ENCODE measurements at regions not wholly inside any gene's neighbourhood (a gene's known extent, or its start where the extent isn't known, plus 50 kb on each side); places are given as distances from the start of the nearest gene placed in this dataset.

GRCh38 chr2:221833966-221834365 lies 261.9 kb upstream of the EPHA4 start (continued):
- TF ChIP-seq FOXA3 (CRISPR knock-in tag; IDR thresholded peaks at IDR 0.05) = no peak
- TF ChIP-seq ZNF629 (CRISPR knock-in tag; conservative IDR thresholded peaks at IDR 0.05) = no peak
- TF ChIP-seq, protein P1, sequence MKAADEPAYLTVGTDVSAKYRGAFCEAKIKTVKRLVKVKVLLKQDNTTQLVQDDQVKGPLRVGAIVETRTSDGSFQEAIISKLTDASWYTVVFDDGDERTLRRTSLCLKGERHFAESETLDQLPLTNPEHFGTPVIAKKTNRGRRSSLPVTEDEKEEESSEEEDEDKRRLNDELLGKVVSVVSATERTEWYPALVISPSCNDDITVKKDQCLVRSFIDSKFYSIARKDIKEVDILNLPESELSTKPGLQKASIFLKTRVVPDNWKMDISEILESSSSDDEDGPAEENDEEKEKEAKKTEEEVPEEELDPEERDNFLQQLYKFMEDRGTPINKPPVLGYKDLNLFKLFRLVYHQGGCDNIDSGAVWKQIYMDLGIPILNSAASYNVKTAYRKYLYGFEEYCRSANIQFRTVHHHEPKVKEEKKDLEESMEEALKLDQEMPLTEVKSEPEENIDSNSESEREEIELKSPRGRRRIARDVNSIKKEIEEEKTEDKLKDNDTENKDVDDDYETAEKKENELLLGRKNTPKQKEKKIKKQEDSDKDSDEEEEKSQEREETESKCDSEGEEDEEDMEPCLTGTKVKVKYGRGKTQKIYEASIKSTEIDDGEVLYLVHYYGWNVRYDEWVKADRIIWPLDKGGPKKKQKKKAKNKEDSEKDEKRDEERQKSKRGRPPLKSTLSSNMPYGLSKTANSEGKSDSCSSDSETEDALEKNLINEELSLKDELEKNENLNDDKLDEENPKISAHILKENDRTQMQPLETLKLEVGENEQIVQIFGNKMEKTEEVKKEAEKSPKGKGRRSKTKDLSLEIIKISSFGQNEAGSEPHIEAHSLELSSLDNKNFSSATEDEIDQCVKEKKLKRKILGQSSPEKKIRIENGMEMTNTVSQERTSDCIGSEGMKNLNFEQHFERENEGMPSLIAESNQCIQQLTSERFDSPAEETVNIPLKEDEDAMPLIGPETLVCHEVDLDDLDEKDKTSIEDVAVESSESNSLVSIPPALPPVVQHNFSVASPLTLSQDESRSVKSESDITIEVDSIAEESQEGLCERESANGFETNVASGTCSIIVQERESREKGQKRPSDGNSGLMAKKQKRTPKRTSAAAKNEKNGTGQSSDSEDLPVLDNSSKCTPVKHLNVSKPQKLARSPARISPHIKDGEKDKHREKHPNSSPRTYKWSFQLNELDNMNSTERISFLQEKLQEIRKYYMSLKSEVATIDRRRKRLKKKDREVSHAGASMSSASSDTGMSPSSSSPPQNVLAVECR (CRISPR knock-in tag; IDR thresholded peaks at IDR 0.05; ENCODE audit: borderline replicate concordance) = no peak

DNA sequence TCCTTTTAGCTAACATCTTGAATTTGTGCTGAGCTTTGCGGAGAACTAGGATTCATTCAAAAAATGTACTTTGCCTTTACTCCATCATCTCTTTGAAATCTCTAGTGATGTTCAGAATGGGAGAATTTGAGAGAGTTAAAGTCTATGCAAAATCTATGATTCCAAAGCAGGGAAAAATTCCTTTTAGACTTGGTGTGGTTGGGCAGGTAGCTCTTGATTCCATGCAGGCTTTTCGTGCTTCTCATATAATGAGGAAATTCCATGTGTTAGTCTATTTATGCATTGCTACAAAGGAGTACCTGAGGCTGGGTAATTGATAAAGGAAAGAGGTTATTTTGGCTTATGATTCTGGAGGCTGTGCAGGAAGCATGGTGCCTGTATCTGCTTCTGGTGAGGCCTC lies 258.9 kb upstream of the EPHA4 start:
- no TSS peak for BruUV-seq (replicated peaks)
- in situ Hi-C loops (cut with HindIII; ENCODE audit: extremely low pct_ligation_motif_present, low pct_unique_long_range_greater_than_20kb) = no loop called here
- no peak overlapping the region for H3K9ac ChIP-seq (ENCODE audit: insufficient read depth, low read depth, low read length)
- peaks cover 33% of the 10 kb centered on the region for H3K9me3 ChIP-seq (ENCODE audit: low read length)
- no peak for FAIRE-seq
- no peaks in the 10 kb centered on the region for H3K79me2 ChIP-seq (ENCODE audit: insufficient read depth, low read length)
- no peak for DNase-seq (ENCODE audit: low spot score)
- intact Hi-C loops (cut with micrococcal nuclease; ENCODE audit: unreplicated experiment) = no loop called here
- ATAC-seq = no peak
- H3K4me1 ChIP-seq (ENCODE audit: insufficient read depth, low read length) = no peaks in the 10 kb centered on the region
- 14% methylated on average over 2 of the region's 2 CpGs for WGBS (ENCODE audit: low lambda C conversion rate)
- H3K4me2 ChIP-seq (ENCODE audit: low read depth, low read length) = no peak overlapping the region
- H4K20me1 ChIP-seq (ENCODE audit: insufficient read depth, low read length) = no peaks in the 10 kb centered on the region
- ChIA-PET CTCF (ENCODE audit: low intra/inter-chr PET ratio, low total read pairs) (no interaction called here), POLR2A (no interaction called here)
- no peak overlapping the region for H3K4me3 ChIP-seq (replicated peaks in 1 of 3; ENCODE audit: insufficient read depth in 1 of 3, low read depth in 2 of 3, low read length in 3 of 3)
- H2AFZ ChIP-seq (ENCODE audit: low read length) = no peak overlapping the region
- no peak overlapping the region for H3K27ac ChIP-seq (ENCODE audit: extremely low read length, insufficient read depth, low read length)
- H3K36me3 ChIP-seq (replicated peaks in 1 of 2; ENCODE audit: control insufficient read depth in 1 of 2, insufficient read depth in 2 of 2, low read length in 2 of 2) = no peaks in the 10 kb centered on the region
- TF ChIP-seq TBL1XR1 (IDR thresholded peaks at IDR 0.05; ENCODE audit: borderline replicate concordance, low read length, partially characterized antibody) (no peak), MAFK (conservative IDR thresholded peaks at IDR 0.05 in 1 of 2, IDR thresholded peaks at IDR 0.05 in 1 of 2; ENCODE audit: low read length in 2 of 2) (no peak), ZNF264 (CRISPR knock-in tag; IDR thresholded peaks at IDR 0.05) (no peak), ZNF24 (IDR thresholded peaks at IDR 0.05) (no peak), FOXA1 (IDR thresholded peaks at IDR 0.05) (no peak), FOXA1 (CRISPR knock-in tag; IDR thresholded peaks at IDR 0.05) (no peak), STAT5B (CRISPR knock-in tag; IDR thresholded peaks at IDR 0.05) (no peak), NONO (IDR thresholded peaks at IDR 0.05) (no peak), NONO (CRISPR knock-in tag; conservative IDR thresholded peaks at IDR 0.05) (no peak), TOPORS (CRISPR knock-in tag; IDR thresholded peaks at IDR 0.05) (no peak), POLR2AphosphoS2 (IDR thresholded peaks at IDR 0.05; ENCODE audit: low read depth, low read length) (no peak)
- H3K27me3 ChIP-seq (ENCODE audit: control insufficient read depth in 1 of 2, insufficient read depth in 2 of 2, low read length in 2 of 2) = no peaks in the 10 kb centered on the region

All from HepG2 (cell line).